ENCODE measurements at regions not wholly inside any gene's neighbourhood (a gene's known extent, or its start where the extent isn't known, plus 50 kb on each side); places are given as distances from the start of the nearest gene placed in this dataset.
A peak's percentile ranks its signal among the peaks of the same experiment; 100 is the strongest.

DNA sequence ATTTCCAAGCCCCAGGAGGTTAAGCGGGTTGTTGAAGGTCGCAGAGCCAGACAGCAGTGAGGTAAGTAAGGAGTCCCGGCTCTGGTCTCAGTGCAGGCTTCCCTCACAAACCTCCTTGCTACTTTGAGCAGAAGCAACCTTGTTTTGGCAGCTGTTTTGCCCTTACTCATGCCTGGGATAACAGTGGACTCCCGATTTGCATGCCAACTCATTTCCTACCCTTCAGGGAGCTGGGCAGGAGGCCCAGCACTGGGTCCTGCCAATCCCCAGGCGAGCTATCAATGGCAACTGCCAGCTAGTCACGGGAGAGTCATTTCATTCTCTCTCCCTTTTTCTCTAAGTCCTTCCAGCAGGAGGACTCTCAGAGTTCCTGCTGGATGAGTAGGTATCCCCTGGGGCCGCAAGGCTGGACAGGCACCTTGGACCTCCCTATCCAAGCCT, 72.0 kb upstream of the KSR1 start:
- peak; percentile 84 for DNase-seq (ENCODE audit: low read depth)
- H3K4me3 ChIP-seq (ENCODE audit: low read length): no peak overlapping the region
- TF ChIP-seq, protein P1, sequence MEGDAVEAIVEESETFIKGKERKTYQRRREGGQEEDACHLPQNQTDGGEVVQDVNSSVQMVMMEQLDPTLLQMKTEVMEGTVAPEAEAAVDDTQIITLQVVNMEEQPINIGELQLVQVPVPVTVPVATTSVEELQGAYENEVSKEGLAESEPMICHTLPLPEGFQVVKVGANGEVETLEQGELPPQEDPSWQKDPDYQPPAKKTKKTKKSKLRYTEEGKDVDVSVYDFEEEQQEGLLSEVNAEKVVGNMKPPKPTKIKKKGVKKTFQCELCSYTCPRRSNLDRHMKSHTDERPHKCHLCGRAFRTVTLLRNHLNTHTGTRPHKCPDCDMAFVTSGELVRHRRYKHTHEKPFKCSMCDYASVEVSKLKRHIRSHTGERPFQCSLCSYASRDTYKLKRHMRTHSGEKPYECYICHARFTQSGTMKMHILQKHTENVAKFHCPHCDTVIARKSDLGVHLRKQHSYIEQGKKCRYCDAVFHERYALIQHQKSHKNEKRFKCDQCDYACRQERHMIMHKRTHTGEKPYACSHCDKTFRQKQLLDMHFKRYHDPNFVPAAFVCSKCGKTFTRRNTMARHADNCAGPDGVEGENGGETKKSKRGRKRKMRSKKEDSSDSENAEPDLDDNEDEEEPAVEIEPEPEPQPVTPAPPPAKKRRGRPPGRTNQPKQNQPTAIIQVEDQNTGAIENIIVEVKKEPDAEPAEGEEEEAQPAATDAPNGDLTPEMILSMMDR (conservative IDR thresholded peaks at IDR 0.05; ENCODE audit: low read depth, low read length): peak; percentile 8

DNA sequence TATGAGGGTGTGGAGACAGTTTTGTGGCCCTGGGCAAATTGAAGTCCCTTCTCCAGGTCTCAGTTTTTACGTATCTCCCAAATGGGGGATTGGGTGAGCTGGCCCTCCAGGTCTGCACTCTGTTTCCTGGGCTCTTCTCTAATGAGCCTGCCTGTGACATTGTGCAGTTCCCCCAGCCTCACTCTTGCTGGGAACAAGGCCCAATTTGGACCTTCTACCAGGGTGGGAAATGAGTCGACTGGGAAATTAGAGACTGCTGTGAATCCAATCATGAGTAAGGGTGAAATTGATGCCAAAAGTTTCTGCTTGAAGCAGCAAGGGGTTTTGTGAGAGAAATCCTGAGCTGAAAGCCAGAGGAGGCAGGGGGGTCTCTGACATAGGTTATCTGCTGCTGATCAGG, 71.5 kb upstream of the KSR1 start:
- no peak for DNase-seq (ENCODE audit: low read depth)
- H3K4me3 ChIP-seq (ENCODE audit: low read length): no peak overlapping the region
- TF ChIP-seq, protein P1 (conservative IDR thresholded peaks at IDR 0.05; ENCODE audit: low read depth, low read length): no peak

DNA sequence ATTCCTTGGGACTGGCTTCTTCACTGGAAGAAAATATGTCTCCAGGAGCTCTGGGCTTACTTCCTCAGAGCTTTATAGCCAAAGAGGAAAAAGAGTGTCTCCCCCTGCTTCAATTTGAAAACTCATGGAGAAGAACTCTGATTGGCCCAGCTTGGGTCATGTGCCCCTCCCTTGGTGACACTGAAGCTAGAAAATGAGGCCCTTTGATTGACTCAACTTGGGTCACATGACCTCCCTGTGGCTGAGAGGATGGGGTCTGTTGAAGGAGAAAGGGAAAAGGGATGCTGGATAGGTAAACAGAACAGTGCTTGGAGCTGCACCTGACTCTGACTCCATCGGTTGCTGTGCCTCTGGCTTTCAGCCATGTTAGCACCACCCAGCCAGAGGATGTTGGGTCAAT, 70.6 kb upstream of the KSR1 start:
- H3K4me3 ChIP-seq (ENCODE audit: low read length): no peak overlapping the region
- TF ChIP-seq, protein P1 (conservative IDR thresholded peaks at IDR 0.05; ENCODE audit: low read depth, low read length): no peak

DNA sequence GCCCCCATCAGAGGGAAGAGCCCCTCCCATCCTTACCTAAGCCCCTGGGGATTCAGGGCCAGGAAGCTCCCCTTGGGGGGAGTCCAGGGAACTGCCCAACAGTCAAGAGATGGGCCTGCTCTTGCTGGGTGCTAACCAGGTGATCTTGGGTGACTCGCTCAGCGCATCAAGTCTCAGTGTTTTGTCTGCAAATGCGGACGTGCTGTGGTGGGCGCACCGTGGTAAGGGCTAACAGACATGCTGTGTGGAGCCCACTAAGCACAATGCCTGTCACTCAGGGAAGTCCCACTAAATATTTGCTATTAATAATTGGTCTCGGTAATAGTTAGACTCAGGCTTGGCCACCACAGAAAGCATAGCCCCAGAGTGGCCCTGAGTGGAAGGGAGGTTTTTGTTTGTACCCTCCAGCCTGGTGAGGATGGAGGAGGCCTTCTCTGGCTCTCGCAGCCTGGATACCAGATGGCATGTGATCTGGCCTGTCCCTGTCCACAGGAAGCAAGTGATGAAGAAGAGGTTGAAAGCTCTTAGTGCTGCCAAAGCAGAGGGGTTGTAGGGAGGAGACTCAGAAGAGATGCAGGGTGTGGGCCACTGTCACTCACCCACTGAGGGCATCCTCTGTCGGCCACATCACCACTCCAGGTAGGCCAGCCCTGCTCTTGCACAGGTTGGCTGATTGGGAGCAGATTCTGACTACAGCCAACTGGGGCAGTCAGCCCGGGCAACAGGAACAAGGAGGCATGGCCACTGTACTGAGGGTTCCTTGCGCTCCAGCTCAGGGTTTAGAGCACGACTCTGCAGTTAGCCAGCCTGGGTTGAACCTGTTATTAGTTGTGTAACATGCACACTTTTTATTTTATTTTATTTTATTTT, 69.8 kb upstream of the KSR1 start:
- TF ChIP-seq, protein P1 (conservative IDR thresholded peaks at IDR 0.05; ENCODE audit: low read depth, low read length): no peak
- no peak for DNase-seq (ENCODE audit: low read depth)
- no peak overlapping the region for H3K4me3 ChIP-seq (ENCODE audit: low read length)

More for the DNA sequence above, 70.6 kb upstream of the KSR1 start:
- no peak for DNase-seq (ENCODE audit: low read depth)

DNA sequence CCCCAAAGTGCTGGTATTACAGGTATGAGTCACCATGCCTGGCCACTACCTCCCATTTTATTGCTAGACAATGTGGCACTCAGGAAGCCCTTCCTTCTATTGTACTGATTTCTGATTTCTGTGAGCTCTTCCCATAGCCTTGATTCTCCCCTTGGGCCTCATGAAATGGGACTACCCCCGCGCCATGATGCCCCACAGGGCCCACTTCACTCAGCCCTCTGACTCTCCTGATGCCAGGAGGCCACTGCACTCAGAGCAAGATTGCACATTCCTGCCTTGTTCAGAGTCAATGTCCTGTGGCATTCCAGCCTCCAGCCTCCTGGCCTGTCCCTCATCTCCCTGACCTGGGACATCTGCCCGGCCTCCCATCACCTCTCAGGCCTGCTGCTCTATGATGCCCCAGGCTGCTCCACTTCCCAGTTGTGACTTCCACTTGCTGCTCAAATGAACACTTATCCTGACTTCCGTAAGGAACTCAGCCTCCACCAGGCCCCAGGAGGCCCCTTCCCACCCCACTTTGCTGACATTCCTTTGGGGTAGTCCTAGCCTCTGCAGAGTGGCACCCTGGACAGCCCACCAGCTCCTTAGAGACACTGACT, 66.6 kb upstream of the KSR1 start:
- TF ChIP-seq, protein P1 (conservative IDR thresholded peaks at IDR 0.05; ENCODE audit: low read depth, low read length): no peak
- no peak overlapping the region for H3K4me3 ChIP-seq (ENCODE audit: low read length)
- DNase-seq (ENCODE audit: low read depth): no peak

DNA sequence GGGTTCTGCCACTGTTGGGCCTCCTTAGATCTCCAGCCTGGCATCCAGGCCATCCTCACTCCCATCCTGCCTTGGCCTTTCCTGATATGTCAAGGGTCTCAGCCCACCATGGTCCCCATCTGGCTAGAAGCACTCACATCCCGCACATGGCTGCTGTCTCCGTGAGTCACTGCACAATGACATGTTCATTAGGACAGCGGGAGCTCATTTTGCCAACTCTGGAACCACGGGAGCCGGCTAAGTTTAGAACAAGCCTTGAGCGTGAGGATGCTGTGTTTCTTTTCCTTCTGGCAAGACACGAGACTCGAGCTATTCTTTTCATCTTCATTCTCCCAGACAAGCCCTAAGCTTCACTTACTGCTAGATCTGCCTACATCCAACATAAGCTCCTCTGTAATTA, 65.7 kb upstream of the KSR1 start:
- TF ChIP-seq, protein P1 (conservative IDR thresholded peaks at IDR 0.05; ENCODE audit: low read depth, low read length): no peak
- no peak for DNase-seq (ENCODE audit: low read depth)
- no peak overlapping the region for H3K4me3 ChIP-seq (ENCODE audit: low read length)

DNA sequence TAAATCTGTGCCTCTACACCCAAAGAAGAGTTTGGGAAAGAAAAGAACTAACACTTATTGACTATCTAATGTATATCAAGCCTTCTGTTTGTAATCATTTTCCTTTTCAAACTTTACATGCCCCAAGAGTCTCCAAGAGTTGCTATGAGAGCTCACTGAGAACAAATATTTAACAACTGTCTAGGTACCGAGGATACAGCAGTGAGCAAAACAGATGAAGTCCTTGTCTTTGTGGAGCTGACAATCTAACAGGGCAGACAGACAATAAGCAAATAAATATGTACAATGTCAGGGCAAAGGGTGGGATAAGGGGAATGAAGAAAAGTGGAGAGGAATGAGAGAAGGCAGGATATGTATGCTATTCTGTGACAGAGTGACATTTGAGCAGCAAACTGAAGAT, 64.8 kb upstream of the KSR1 start:
- TF ChIP-seq, protein P1 (conservative IDR thresholded peaks at IDR 0.05; ENCODE audit: low read depth, low read length): no peak
- no peak overlapping the region for H3K4me3 ChIP-seq (ENCODE audit: low read length)
- DNase-seq (ENCODE audit: low read depth): no peak
